ENCODE measurements at regions not wholly inside any gene's neighbourhood (a gene's known extent, or its start where the extent isn't known, plus 50 kb on each side); places are given as distances from the start of the nearest gene placed in this dataset.
"Not testable (repeated sequence)": the region's sequence is repeated elsewhere in the genome, so short reads cannot be mapped to it uniquely, and the experiment has no call there.

- DNase-seq (ENCODE audit: low read depth): no peak
- TF ChIP-seq CTCF (IDR thresholded peaks at IDR 0.05; ENCODE audit: insufficient read depth, low read length): no peak
Measured at GRCh38 chr4:97013711-97014110, 1129.6 kb downstream of the STPG2 start.

GRCh38 chr4:97015301-97015700, 1128.0 kb downstream of the STPG2 start:
- DNase-seq (ENCODE audit: low read depth): no peak
- TF ChIP-seq CTCF (IDR thresholded peaks at IDR 0.05; ENCODE audit: insufficient read depth, low read length): no peak
- no peak overlapping the region for H3K4me3 ChIP-seq (ENCODE audit: low read depth, low read length)

More at GRCh38 chr4:97013711-97014110, 1129.6 kb downstream of the STPG2 start:
- H3K4me3 ChIP-seq (ENCODE audit: low read depth, low read length): no peak overlapping the region

GRCh38 chr4:97016186-97016907, 1126.9 kb downstream of the STPG2 start:
- no peak for TF ChIP-seq CTCF (IDR thresholded peaks at IDR 0.05; ENCODE audit: insufficient read depth, low read length)
- no peak overlapping the region for H3K4me3 ChIP-seq (ENCODE audit: low read depth, low read length)
- no peak for DNase-seq (ENCODE audit: low read depth)

- TF ChIP-seq CTCF (IDR thresholded peaks at IDR 0.05; ENCODE audit: insufficient read depth, low read length): no peak
- H3K4me3 ChIP-seq (ENCODE audit: low read depth, low read length): no peak overlapping the region
- DNase-seq (ENCODE audit: low read depth): no peak
Measured at GRCh38 chr4:97027728-97028410, 1115.4 kb downstream of the STPG2 start.

GRCh38 chr4:97028785-97029184, 1114.5 kb downstream of the STPG2 start:
- no peak for TF ChIP-seq CTCF (IDR thresholded peaks at IDR 0.05; ENCODE audit: insufficient read depth, low read length)
- DNase-seq (ENCODE audit: low read depth): no peak
- no peak overlapping the region for H3K4me3 ChIP-seq (ENCODE audit: low read depth, low read length)

- not testable (repeated sequence) for DNase-seq (ENCODE audit: low read depth)
Measured at GRCh38 chr4:97037411-97038145, 1105.7 kb downstream of the STPG2 start.

GRCh38 chr4:97038146-97038516, 1105.1 kb downstream of the STPG2 start:
- no peak for TF ChIP-seq CTCF (IDR thresholded peaks at IDR 0.05; ENCODE audit: insufficient read depth, low read length)
- no peak for DNase-seq (ENCODE audit: low read depth)
- no peak overlapping the region for H3K4me3 ChIP-seq (ENCODE audit: low read depth, low read length)

More at GRCh38 chr4:97037411-97038145, 1105.7 kb downstream of the STPG2 start:
- H3K4me3 ChIP-seq (ENCODE audit: low read depth, low read length): not testable (repeated sequence)

Data from fibroblast of the aortic adventitia (primary cell).